GM12878 (cell line): ENCODE measurements at regions not wholly inside any gene's neighbourhood (a gene's known extent, or its start where the extent isn't known, plus 50 kb on each side); places are given as distances from the start of the nearest gene placed in this dataset.

Source experiments
- ATAC-seq: fragments of 200-7000 bp; cut with Tn5 transposase; 3 replicates; pipeline ENCODE4 v1.9.1; 2020; ENCODE audit warnings: mild to moderate bottlenecking, moderate library complexity
- BruUV-seq: library from RNA; stranded (reverse); fragments of 400-500 nt; replicated peaks from 2 replicates; lab custom pipeline; 2021; lab: Mats Ljungman, UMichigan
- CTCF ChIA-PET: fragments of 300-600 bp; sonication (Branson Sonifier 250); formaldehyde crosslinking; extraction: SDS; loops from one replicate; lab custom pipeline; 2021; ENCODE audit warnings: inconsistent platforms; lab: Yijun Ruan, JAX
- POLR2A ChIA-PET: fragments of 350-600 bp; formaldehyde crosslinking; extraction: SDS; loops from one replicate; lab custom pipeline; 2021; ENCODE audit warnings: inconsistent platforms; lab: Charles Lee
- RAD21 ChIA-PET: fragments of 300-600 bp; sonication (Branson Sonifier 250); formaldehyde crosslinking; loops from one replicate; lab custom pipeline; 2023; ENCODE audit warnings: antibody characterized with exemption; ENCODE audit not compliant: unreplicated experiment; lab: Charles Lee
- SMC1A ChIA-PET: fragments of 300-600 bp; sonication (Branson Sonifier 250); formaldehyde crosslinking; loops from one replicate; lab custom pipeline; 2023; ENCODE audit not compliant: unreplicated experiment, uncharacterized antibody; lab: Charles Lee
- DNase-seq: peaks from one replicate; pipeline ENCODE4 v3.0.0-alpha.2; 2011; ENCODE audit warnings: low read depth, low spot score
- FAIRE-seq: peaks from 3 replicates; lab custom pipeline; 2011; peaks lifted over from hg19 to GRCh38; lab: Jason Lieb, UNC
- H2AFZ ChIP-seq: 2 replicates; pipeline ENCODE4 v1.6.0; 2011; ENCODE audit warnings: low read depth, low read length, control low read depth; ENCODE audit not compliant: control insufficient read depth
- H3K27ac ChIP-seq: 2 replicates; pipeline ENCODE4 v1.5.1; 2011; ENCODE audit warnings: control low read depth; ENCODE audit not compliant: control insufficient read depth, insufficient read depth
- H3K27me3 ChIP-seq, 2 experiments: replicated peaks in 1 of 2; 2 replicates each; pipeline versions ENCODE4 v1.6.0 to v1.6.1; 2011; ENCODE audit warnings: low read length in 1 of 2; ENCODE audit not compliant: control insufficient read depth in 2 of 2, insufficient read depth in 2 of 2
- H3K36me3 ChIP-seq, 2 experiments: 2 replicates each; pipeline ENCODE4 v1.5.1; 2011; ENCODE audit warnings: low read length in 1 of 2; ENCODE audit not compliant: control insufficient read depth in 2 of 2, insufficient read depth in 2 of 2
- H3K4me1 ChIP-seq: 2 replicates; pipeline ENCODE4 v1.6.1; 2011; ENCODE audit warnings: mild to moderate bottlenecking, low read length, moderate library complexity, mixed read lengths; ENCODE audit not compliant: control insufficient read depth, insufficient read depth
- H3K4me2 ChIP-seq: 2 replicates; pipeline ENCODE4 v1.6.0; 2011; ENCODE audit warnings: control low read depth; ENCODE audit not compliant: control insufficient read depth, insufficient read depth
- H3K4me3 ChIP-seq: fragments of 200-600 bp; sonication (generic); 2 replicates; pipeline ENCODE4 v1.5.1; 2016
- H3K79me2 ChIP-seq: 2 replicates; pipeline ENCODE4 v1.6.0; 2011; ENCODE audit warnings: low read length; ENCODE audit not compliant: control insufficient read depth, insufficient read depth
- H3K9ac ChIP-seq: 2 replicates; pipeline ENCODE4 v1.8.0; 2011; ENCODE audit warnings: low read length, control low read depth, mixed read lengths; ENCODE audit not compliant: control insufficient read depth, insufficient read depth
- H3K9me3 ChIP-seq: replicated peaks from 3 replicates; pipeline ENCODE4 v1.5.1; 2011; ENCODE audit warnings: mild to moderate bottlenecking, low read length; ENCODE audit not compliant: control insufficient read depth, insufficient read depth
- H4K20me1 ChIP-seq: 2 replicates; pipeline ENCODE4 v1.6.0; 2011; ENCODE audit not compliant: control insufficient read depth, insufficient read depth
- BACH1 ChIP-seq: fragments of 450-650 bp; IDR thresholded peaks from 2 replicates; pipeline ENCODE4 v1.6.1; 2017; ENCODE audit warnings: mild to moderate bottlenecking, borderline replicate concordance
- ETV6 ChIP-seq, 2 experiments: fragments of 450-650 bp in 1 of 2; IDR thresholded peaks in 1 of 2; conservative IDR thresholded peaks in 1 of 2; 2 replicates each; pipeline ENCODE4 v1.6.1; 2014; ENCODE audit warnings: antibody characterized with exemption in 1 of 2, borderline replicate concordance in 1 of 2, low read depth in 1 of 2, mild to moderate bottlenecking in 1 of 2, moderate library complexity in 1 of 2
- HDAC2 ChIP-seq: fragments of 200-600 bp; sonication (generic); IDR thresholded peaks from 2 replicates; pipeline ENCODE4 v1.6.1; 2017
- RUNX3 ChIP-seq: IDR thresholded peaks from 2 replicates; pipeline ENCODE4 v1.6.1; 2012; ENCODE audit warnings: low read length, inconsistent platforms
- SIX5 ChIP-seq: IDR thresholded peaks from 2 replicates; pipeline ENCODE4 v1.6.1; 2011; ENCODE audit warnings: mild to moderate bottlenecking, low read depth, low read length, moderate library complexity; ENCODE audit not compliant: severe bottlenecking
- SMARCA5 ChIP-seq: fragments of 450-650 bp; IDR thresholded peaks from 2 replicates; pipeline ENCODE4 v1.6.1; 2017; ENCODE audit warnings: mild to moderate bottlenecking
- WGBS: methylation state at CpG from one replicate; pipeline ENCODE4 v1.1.6; 2016; ENCODE audit warnings: low lambda C conversion rate; ENCODE audit not compliant: insufficient replicate concordance, insufficient coverage; ENCODE audit errors: missing lambda C conversion rate; 5-methylcytosine and 5-hydroxymethylcytosine counted together
- in situ Hi-C: fragments of 300-500 bp; cut with MboI; formaldehyde crosslinking; loops from 9 replicates; pipeline ENCODE4 v1.14.3; 2018; ENCODE audit warnings: mixed read lengths
- intact Hi-C: fragments of 100-400 bp; cut with micrococcal nuclease; formaldehyde crosslinking; loops from one replicate; pipeline ENCODE4 v1.14.2; 2022; ENCODE audit not compliant: unreplicated experiment
- TF ChIP-seq, protein P1 (sequence below): fragments of 450-650 bp; formaldehyde crosslinking; IDR thresholded peaks from 2 replicates; pipeline ENCODE4 v1.4.0; 2020; ENCODE audit warnings: mild to moderate bottlenecking, moderate library complexity
- TF ChIP-seq, protein P2 (sequence below): fragments of 450-650 bp; IDR thresholded peaks from 2 replicates; pipeline ENCODE4 v1.6.1; 2017; ENCODE audit warnings: antibody characterized with exemption, mild to moderate bottlenecking, moderate library complexity

- WGBS, result 26% methylated on average over 7 of the region's 7 CpGs
- Histone ChIP-seq H2AFZ (no peak overlapping the region), H3K36me3 (no peaks in the 10 kb centered on the region), H3K4me1 (no peaks in the 10 kb centered on the region), H3K27ac (no peak overlapping the region), H3K4me3 (no peak overlapping the region), H3K9me3 (no peaks in the 10 kb centered on the region), H3K79me2 (no peaks in the 10 kb centered on the region), H3K9ac (no peak overlapping the region), H4K20me1 (no peaks in the 10 kb centered on the region), H3K4me2 (no peak overlapping the region), H3K27me3 (no peaks in the 10 kb centered on the region)
- in situ Hi-C loops, result no loop called here
- FAIRE-seq (no peak), DNase-seq (no peak), ATAC-seq (no peak)
- BruUV-seq, result no TSS peak
- ChIA-PET SMC1A (no interaction called here), CTCF (no interaction called here), RAD21 (no interaction called here), POLR2A (no interaction called here)
- intact Hi-C loops, result no loop called here
- TF ChIP-seq SMARCA5, result no peak
- TF ChIP-seq, protein P1, sequence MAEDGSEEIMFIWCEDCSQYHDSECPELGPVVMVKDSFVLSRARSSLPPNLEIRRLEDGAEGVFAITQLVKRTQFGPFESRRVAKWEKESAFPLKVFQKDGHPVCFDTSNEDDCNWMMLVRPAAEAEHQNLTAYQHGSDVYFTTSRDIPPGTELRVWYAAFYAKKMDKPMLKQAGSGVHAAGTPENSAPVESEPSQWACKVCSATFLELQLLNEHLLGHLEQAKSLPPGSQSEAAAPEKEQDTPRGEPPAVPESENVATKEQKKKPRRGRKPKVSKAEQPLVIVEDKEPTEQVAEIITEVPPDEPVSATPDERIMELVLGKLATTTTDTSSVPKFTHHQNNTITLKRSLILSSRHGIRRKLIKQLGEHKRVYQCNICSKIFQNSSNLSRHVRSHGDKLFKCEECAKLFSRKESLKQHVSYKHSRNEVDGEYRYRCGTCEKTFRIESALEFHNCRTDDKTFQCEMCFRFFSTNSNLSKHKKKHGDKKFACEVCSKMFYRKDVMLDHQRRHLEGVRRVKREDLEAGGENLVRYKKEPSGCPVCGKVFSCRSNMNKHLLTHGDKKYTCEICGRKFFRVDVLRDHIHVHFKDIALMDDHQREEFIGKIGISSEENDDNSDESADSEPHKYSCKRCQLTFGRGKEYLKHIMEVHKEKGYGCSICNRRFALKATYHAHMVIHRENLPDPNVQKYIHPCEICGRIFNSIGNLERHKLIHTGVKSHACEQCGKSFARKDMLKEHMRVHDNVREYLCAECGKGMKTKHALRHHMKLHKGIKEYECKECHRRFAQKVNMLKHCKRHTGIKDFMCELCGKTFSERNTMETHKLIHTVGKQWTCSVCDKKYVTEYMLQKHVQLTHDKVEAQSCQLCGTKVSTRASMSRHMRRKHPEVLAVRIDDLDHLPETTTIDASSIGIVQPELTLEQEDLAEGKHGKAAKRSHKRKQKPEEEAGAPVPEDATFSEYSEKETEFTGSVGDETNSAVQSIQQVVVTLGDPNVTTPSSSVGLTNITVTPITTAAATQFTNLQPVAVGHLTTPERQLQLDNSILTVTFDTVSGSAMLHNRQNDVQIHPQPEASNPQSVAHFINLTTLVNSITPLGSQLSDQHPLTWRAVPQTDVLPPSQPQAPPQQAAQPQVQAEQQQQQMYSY, result no peak
Observed at GRCh38 chr14:101289911-101290310, 271.4 kb upstream of the DIO3 start.

GRCh38 chr14:101290611-101291010 is 270.7 kb upstream of the DIO3 start:
- Histone ChIP-seq H3K27ac (no peak overlapping the region), H3K36me3 (no peaks in the 10 kb centered on the region), H3K4me1 (no peaks in the 10 kb centered on the region), H3K79me2 (no peaks in the 10 kb centered on the region), H3K9ac (no peak overlapping the region), H4K20me1 (no peaks in the 10 kb centered on the region), H2AFZ (no peak overlapping the region), H3K4me3 (no peak overlapping the region), H3K27me3 (no peaks in the 10 kb centered on the region), H3K4me2 (no peak overlapping the region), H3K9me3 (no peaks in the 10 kb centered on the region)
- BruUV-seq, result no TSS peak
- ChIA-PET SMC1A (no interaction called here), CTCF (no interaction called here), RAD21 (no interaction called here), POLR2A (no interaction called here)
- DNase-seq, result no peak
- ATAC-seq, result no peak
- WGBS, result 41% methylated on average over 6 of the region's 6 CpGs
- intact Hi-C loops, result no loop called here
- no peak for FAIRE-seq
- in situ Hi-C loops, result no loop called here
- no peak for TF ChIP-seq HDAC2
- TF ChIP-seq SIX5, result no peak
- no peak for TF ChIP-seq ETV6 (conservative IDR thresholded peaks at IDR 0.05 in 1 of 2, IDR thresholded peaks at IDR 0.05 in 1 of 2; ENCODE audit: borderline replicate concordance in 1 of 2, low read depth in 1 of 2)
- TF ChIP-seq, protein P2, sequence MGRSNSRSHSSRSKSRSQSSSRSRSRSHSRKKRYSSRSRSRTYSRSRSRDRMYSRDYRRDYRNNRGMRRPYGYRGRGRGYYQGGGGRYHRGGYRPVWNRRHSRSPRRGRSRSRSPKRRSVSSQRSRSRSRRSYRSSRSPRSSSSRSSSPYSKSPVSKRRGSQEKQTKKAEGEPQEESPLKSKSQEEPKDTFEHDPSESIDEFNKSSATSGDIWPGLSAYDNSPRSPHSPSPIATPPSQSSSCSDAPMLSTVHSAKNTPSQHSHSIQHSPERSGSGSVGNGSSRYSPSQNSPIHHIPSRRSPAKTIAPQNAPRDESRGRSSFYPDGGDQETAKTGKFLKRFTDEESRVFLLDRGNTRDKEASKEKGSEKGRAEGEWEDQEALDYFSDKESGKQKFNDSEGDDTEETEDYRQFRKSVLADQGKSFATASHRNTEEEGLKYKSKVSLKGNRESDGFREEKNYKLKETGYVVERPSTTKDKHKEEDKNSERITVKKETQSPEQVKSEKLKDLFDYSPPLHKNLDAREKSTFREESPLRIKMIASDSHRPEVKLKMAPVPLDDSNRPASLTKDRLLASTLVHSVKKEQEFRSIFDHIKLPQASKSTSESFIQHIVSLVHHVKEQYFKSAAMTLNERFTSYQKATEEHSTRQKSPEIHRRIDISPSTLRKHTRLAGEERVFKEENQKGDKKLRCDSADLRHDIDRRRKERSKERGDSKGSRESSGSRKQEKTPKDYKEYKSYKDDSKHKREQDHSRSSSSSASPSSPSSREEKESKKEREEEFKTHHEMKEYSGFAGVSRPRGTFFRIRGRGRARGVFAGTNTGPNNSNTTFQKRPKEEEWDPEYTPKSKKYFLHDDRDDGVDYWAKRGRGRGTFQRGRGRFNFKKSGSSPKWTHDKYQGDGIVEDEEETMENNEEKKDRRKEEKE, result no peak
- no peak for TF ChIP-seq RUNX3
- TF ChIP-seq BACH1, result no peak
